Sigmoid colon (tissue), 4 donors: ENCODE measurements at regions not wholly inside any gene's neighbourhood (a gene's known extent, or its start where the extent isn't known, plus 50 kb on each side); places are given as distances from the start of the nearest gene placed in this dataset.

Experiments used
- POLR2A ChIP-seq, 2 donors: fragments of 450-650 bp; IDR thresholded peaks; one replicate each; pipeline ENCODE4 v1.6.1; 2016; ENCODE audit warnings: antibody characterized with exemption in 2 of 2, mild to moderate bottlenecking in 2 of 2, moderate library complexity in 2 of 2
- POLR2AphosphoS5 ChIP-seq, 4 donors: sonication (generic); formaldehyde crosslinking; IDR thresholded peaks; one replicate each; pipeline ENCODE4 v1.6.1; 2017; ENCODE audit warnings: antibody characterized with exemption in 4 of 4
- TF ChIP-seq, protein P1 (sequence below), 4 experiments: fragments of 450-650 bp in 3 of 4; fragments of 200-600 bp in 1 of 4; IDR thresholded peaks; one replicate each; pipeline ENCODE4 v1.5.1; 2016 to 2019; ENCODE audit warnings: antibody characterized with exemption in 4 of 4, mild to moderate bottlenecking in 3 of 4, moderate library complexity in 2 of 4

DNA sequence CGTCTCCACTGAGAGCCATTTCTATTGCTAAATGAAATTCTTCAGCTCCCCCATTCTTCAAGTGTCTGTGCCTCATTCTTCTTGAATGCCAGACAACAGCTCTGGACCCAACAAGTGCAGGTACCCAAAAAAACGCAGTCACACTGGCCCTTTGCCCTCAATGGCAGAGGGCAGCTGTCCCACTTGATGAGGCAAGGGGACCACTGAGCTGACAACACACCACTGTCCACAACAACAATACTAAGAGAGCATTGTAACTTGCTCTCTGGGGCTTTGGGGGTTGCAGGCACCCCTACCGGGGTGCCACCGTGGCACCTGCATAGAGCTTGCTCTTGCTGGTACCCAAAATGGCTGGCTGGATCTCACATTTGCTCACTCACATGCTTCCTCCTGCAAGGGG lies 827.0 kb upstream of the DDX18 start:
- no peak for TF ChIP-seq POLR2A (IDR thresholded peaks at IDR 0.05)
- TF ChIP-seq, protein P1, sequence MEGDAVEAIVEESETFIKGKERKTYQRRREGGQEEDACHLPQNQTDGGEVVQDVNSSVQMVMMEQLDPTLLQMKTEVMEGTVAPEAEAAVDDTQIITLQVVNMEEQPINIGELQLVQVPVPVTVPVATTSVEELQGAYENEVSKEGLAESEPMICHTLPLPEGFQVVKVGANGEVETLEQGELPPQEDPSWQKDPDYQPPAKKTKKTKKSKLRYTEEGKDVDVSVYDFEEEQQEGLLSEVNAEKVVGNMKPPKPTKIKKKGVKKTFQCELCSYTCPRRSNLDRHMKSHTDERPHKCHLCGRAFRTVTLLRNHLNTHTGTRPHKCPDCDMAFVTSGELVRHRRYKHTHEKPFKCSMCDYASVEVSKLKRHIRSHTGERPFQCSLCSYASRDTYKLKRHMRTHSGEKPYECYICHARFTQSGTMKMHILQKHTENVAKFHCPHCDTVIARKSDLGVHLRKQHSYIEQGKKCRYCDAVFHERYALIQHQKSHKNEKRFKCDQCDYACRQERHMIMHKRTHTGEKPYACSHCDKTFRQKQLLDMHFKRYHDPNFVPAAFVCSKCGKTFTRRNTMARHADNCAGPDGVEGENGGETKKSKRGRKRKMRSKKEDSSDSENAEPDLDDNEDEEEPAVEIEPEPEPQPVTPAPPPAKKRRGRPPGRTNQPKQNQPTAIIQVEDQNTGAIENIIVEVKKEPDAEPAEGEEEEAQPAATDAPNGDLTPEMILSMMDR (IDR thresholded peaks at IDR 0.05): no peak
- no peak for TF ChIP-seq POLR2AphosphoS5 (IDR thresholded peaks at IDR 0.05)
